Fibroblast of peridontal ligament (primary cell): ENCODE measurements at regions not wholly inside any gene's neighbourhood (a gene's known extent, or its start where the extent isn't known, plus 50 kb on each side); places are given as distances from the start of the nearest gene placed in this dataset.
"Not testable (repeated sequence)": the region's sequence is repeated elsewhere in the genome, so short reads cannot be mapped to it uniquely, and the experiment has no call there.

ENCODE experiments used
- DNase-seq: peaks from one replicate; pipeline ENCODE4 v3.0.0-alpha.2; 2010; ENCODE audit errors: extremely low read depth

- no peak for DNase-seq
These were observed 75.1 kb downstream of the HAUS1 start for GRCh38 chr18:46179306-46179705.

- DNase-seq: no peak
These were observed 78.6 kb downstream of the HAUS1 start for GRCh38 chr18:46182633-46183358.

DNA sequence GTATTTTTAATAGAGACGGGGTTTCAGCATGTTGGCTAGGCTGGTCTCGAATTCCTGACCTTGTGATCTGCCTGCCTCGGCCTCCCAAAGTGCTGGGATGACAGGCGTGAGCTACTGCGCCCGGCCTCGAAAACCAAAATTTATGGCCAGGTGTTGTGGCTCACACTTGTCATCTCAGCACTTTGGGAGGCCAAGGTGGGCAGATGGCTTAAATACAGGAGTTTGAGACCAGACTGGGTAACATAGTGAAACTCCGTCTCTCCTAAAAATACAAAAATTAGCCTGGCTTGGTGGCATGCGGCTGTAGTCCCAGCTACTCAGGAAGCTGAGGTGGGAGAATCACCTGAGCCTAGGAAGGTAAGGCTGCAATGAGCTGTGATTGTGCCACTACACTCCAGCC lies 80.1 kb downstream of the HAUS1 start:
- not testable (repeated sequence) for DNase-seq

- no peak for DNase-seq
These were observed 80.5 kb downstream of the HAUS1 start for GRCh38 chr18:46184727-46185126.

- no peak for DNase-seq
These were observed 86.5 kb downstream of the HAUS1 start for GRCh38 chr18:46190667-46191066.

GRCh38 chr18:46196627-46197243 lies 92.5 kb downstream of the HAUS1 start:
- no peak for DNase-seq

GRCh38 chr18:46199515-46200147 lies 95.4 kb downstream of the HAUS1 start:
- DNase-seq: peak; percentile 62

GRCh38 chr18:46200178-46201055 lies 96.2 kb downstream of the HAUS1 start:
- not testable (repeated sequence) for DNase-seq

- no peak for DNase-seq
These were observed 100.0 kb downstream of the HAUS1 start for GRCh38 chr18:46204143-46204542.

DNA sequence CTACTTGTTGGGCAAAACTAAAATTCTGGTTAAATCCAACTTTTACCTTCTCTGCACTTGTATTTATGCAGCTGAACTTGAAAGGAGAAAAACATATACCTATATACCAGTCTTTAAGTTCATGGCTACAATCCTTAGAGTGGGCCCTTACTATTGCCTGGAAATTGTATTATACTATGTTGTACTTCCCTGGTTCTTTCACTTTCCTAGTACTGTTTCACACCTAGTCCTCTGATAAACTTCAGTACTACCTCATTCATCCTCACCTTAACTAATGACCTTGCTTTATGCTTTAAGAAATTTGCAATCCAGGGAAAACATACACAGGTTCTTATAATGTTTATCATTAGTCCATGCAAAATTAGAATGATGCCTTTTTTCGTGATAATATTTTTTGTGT lies 103.8 kb downstream of the HAUS1 start:
- no peak for DNase-seq

DNA sequence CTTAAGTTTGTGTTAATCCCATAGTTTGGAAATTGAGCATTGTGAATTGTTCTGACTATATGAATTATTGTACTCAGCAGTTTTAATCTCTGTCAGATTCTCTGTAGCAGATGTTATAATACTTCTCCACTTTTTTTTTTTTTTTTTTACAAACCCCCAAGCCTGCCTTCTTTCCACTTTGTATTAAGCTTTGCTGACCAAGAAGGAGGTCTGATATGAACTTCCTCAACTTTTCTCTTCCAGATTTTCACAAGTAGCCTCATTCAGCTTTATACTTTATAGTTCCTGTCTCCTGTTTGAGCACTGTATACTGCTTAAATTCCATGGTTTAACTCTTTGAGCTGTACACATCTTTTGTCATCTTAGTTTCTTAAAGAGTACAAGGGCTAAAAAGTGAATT lies 105.0 kb downstream of the HAUS1 start:
- DNase-seq: no peak

GRCh38 chr18:46211816-46212215 lies 107.6 kb downstream of the HAUS1 start:
- peak; percentile 34 for DNase-seq

GRCh38 chr18:46212398-46212797 lies 108.2 kb downstream of the HAUS1 start:
- no peak for DNase-seq

DNA sequence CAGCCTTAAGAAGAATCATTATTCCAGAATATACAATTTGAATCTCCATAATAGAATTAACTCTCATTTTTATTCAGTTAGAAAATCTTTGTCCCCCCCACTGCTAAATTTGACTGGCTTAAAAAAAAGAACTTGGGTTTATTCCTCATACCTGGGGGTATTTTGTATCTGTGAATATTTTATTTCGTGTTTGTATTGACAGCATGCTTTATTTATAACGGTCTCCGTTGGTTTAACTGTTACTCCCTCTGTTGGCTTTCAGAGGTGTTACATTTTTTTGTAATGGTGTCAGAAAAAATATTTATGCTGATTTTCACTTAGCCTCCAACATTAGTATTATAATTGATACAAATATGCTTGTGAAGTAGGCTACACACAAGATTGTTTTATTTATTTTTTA lies 109.1 kb downstream of the HAUS1 start:
- no peak for DNase-seq

- no peak for DNase-seq
These were observed 110.2 kb downstream of the HAUS1 start for GRCh38 chr18:46214435-46214834.

DNA sequence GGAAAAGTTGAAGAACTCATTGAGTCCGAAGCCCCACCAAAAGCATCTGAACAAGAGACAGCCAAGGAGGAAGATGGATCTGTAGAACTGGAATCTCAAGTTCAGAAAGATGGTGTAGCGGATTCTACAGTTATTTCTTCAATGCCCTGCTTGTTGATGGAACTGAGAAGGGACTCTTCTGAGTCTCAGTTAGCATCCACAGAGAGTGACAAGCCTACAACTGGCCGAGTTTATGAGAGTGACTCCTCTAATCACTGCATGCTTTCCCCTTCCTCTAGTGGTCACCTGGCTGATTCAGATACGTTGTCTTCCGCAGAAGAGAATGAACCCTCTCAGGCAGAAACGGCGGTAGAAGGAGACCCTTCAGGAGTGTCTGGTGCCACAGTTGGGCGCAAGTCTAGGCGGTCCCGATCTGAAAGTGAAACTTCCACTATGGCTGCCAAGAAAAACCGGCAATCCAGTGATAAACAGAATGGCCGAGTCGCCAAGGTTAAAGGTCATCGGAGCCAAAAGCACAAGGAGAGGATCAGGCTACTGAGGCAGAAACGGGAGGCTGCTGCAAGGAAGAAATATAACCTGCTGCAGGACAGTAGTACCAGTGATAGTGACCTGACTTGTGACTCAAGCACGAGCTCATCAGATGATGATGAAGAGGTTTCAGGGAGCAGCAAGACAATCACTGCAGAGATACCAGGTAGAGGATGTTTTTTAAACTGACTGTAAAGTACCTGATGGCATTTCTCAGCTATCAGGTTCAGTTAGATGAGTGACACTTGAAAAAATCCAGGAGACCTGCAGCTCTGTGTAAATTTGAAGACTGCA lies 111.9 kb downstream of the HAUS1 start:
- no peak for DNase-seq

DNA sequence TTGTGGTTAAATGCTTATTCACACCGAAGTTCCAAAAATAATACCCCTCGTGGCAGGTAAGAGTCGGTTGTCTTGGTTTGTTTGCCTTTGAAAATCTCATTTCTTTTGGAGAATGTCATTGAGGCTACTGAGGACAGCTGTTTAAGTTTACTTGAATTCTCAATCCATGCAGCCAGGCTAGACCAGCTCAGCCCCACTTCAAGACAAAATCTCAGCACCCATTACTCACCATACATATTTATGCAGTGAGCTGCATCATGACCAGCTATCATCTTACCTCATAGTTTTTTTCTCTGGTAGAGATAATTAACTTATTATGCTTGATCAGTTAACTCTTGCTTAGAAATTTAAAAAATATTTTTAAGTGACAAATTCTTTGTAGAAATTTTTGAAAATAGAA lies 115.9 kb downstream of the HAUS1 start:
- peak; percentile 87 for DNase-seq

DNA sequence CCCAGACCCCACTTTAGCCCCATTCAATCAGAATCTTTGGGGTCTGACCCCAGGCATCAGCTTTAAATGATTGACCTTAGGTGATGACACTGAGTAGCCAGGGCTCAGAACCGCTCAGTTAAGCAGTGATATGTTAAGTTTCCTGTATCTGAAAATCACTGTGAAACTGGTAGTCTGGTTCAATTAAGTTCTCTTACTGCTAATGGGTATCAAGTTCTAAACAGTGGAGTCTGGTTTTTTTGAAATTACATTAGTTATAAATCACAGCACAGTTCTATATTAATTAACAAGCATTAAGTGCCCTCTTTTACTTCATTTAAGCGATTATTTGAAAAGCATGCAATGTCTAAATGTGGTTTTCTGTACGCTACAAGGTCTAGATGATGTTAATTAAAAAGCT lies 117.9 kb downstream of the HAUS1 start:
- DNase-seq: no peak

- no peak for DNase-seq
These were observed 118.7 kb downstream of the HAUS1 start for GRCh38 chr18:46222710-46223360.

DNA sequence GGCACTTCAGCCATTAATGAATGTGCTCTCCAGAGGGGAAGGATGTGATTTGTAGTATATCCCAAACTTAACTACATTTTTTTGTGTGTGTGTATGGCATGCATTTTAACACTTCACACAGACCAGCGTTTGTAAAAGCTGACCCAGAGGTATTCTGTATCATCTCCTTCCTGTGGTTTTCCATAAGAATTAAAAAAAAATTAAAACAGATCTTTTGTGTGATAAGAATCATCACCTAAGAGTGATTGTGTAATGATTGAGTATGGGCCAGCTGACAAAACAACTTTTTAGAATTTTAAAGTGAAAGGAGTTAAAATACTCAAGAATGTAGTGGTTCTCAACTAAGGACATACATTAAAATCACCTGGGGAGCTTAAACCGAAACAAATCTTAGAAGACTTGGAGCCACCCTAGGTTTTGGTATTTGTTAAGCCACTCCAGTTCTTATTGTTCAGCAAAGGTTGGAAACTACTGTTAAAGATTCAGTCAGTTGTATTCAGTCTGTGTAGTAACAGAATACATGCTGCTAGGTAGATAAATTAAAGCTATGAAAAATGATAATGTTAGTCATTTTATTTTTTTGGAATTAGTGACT lies 120.1 kb downstream of the HAUS1 start:
- DNase-seq: no peak
